IMR-90 (cell line): ENCODE measurements at regions not wholly inside any gene's neighbourhood (a gene's known extent, or its start where the extent isn't known, plus 50 kb on each side); places are given as distances from the start of the nearest gene placed in this dataset.

Experiments used
- ATAC-seq: fragments of 200-7000 bp; cut with Tn5 transposase; 2 replicates; pipeline ENCODE4 v1.9.1; 2020; ENCODE audit warnings: low read depth, mild to moderate bottlenecking, moderate library complexity
- BruUV-seq: library from RNA; stranded (reverse); fragments of 400-500 nt; replicated peaks from 2 replicates; lab custom pipeline; 2021; lab: Mats Ljungman, UMichigan
- CTCF ChIA-PET: fragments of 300-600 bp; formaldehyde crosslinking; extraction: SDS; loops from one replicate; lab custom pipeline; 2021; ENCODE audit warnings: antibody characterized with exemption; lab: Yijun Ruan, JAX
- POLR2A ChIA-PET: fragments of 300-600 bp; sonication (Branson Sonifier 250); formaldehyde crosslinking; loops from one replicate; lab custom pipeline; 2022; ENCODE audit warnings: antibody characterized with exemption; ENCODE audit not compliant: unreplicated experiment; lab: Charles Lee
- DNase-seq: peaks from one replicate; pipeline ENCODE4 v3.0.0; 2013
- H2AFZ ChIP-seq: replicated peaks from 2 replicates; pipeline ENCODE3; 2013; ENCODE audit warnings: low read length, mild to moderate bottlenecking; ENCODE audit not compliant: poor library complexity
- H2AK5ac ChIP-seq: 2 replicates; pipeline ENCODE4 v1.6.1; 2013; ENCODE audit warnings: low read depth, low read length, inconsistent platforms
- H2AK9ac ChIP-seq: replicated peaks from 2 replicates; pipeline ENCODE3; 2013; ENCODE audit warnings: mild to moderate bottlenecking, low read depth, low read length, moderate library complexity; ENCODE audit not compliant: poor library complexity
- H2BK120ac ChIP-seq: 2 replicates; pipeline ENCODE4 v1.6.1; 2013; ENCODE audit warnings: low read depth, low read length, inconsistent platforms
- H2BK15ac ChIP-seq: 3 replicates; pipeline ENCODE4 v1.6.1; 2013; ENCODE audit warnings: low read depth, low read length, inconsistent platforms
- H2BK20ac ChIP-seq: 2 replicates; pipeline ENCODE4 v1.6.1; 2013; ENCODE audit warnings: low read depth, mild to moderate bottlenecking, inconsistent platforms, low read length, moderate library complexity
- H2BK5ac ChIP-seq: 2 replicates; pipeline ENCODE4 v1.6.1; 2013; ENCODE audit warnings: mild to moderate bottlenecking, low read depth, low read length, inconsistent platforms; ENCODE audit not compliant: poor library complexity, severe bottlenecking
- H3K14ac ChIP-seq: replicated peaks from 2 replicates; pipeline ENCODE4 v1.6.1; 2013; ENCODE audit warnings: low read depth, low read length, inconsistent platforms
- H3K18ac ChIP-seq: 2 replicates; pipeline ENCODE4 v1.6.1; 2013; ENCODE audit warnings: low read depth, low read length, control low read depth
- H3K23ac ChIP-seq: 2 replicates; pipeline ENCODE4 v1.6.1; 2013; ENCODE audit warnings: low read depth, low read length, inconsistent platforms
- H3K27ac ChIP-seq: 2 replicates; pipeline ENCODE4 v1.5.1; 2013; ENCODE audit warnings: mild to moderate bottlenecking, control low read depth, low read length; ENCODE audit not compliant: insufficient read depth
- H3K27me3 ChIP-seq: 2 replicates; pipeline ENCODE4 v1.6.1; 2013; ENCODE audit warnings: low read length; ENCODE audit not compliant: control insufficient read depth, insufficient read depth
- H3K36me3 ChIP-seq: 2 replicates; pipeline ENCODE4 v1.6.1; 2013; ENCODE audit warnings: low read length, mixed read lengths; ENCODE audit not compliant: control insufficient read depth, insufficient read depth
- H3K4ac ChIP-seq: 2 replicates; pipeline ENCODE4 v1.6.1; 2013; ENCODE audit warnings: low read depth, low read length, inconsistent platforms
- H3K4me1 ChIP-seq: 2 replicates; pipeline ENCODE4 v1.6.1; 2013; ENCODE audit warnings: low read length, mixed read lengths; ENCODE audit not compliant: control insufficient read depth, insufficient read depth
- H3K4me2 ChIP-seq: 2 replicates; pipeline ENCODE4 v1.6.1; 2013; ENCODE audit warnings: low read depth, mild to moderate bottlenecking, control low read depth, low read length, moderate library complexity
- H3K4me3 ChIP-seq: 2 replicates; pipeline ENCODE4 v1.5.1; 2013; ENCODE audit warnings: low read depth, mild to moderate bottlenecking, control low read depth, low read length, moderate library complexity; ENCODE audit not compliant: insufficient read depth
- H3K56ac ChIP-seq: 2 replicates; pipeline ENCODE4 v1.6.1; 2013; ENCODE audit warnings: low read length, inconsistent platforms; ENCODE audit not compliant: insufficient read depth; ENCODE audit errors: extremely low read depth
- H3K79me1 ChIP-seq, 2 experiments: 2 replicates each; pipeline ENCODE4 v1.6.1; 2013; ENCODE audit warnings: low read length in 2 of 2, inconsistent platforms in 1 of 2, low read depth in 1 of 2
- H3K9ac ChIP-seq: 2 replicates; pipeline ENCODE4 v1.6.1; 2013; ENCODE audit warnings: low read depth, low read length, control low read depth
- H3K9me1 ChIP-seq: 2 replicates; pipeline ENCODE4 v1.6.1; 2013; ENCODE audit warnings: low read length, inconsistent platforms; ENCODE audit not compliant: insufficient read depth
- H3K9me3 ChIP-seq: 2 replicates; pipeline ENCODE4 v1.6.1; 2013; ENCODE audit warnings: low read length; ENCODE audit not compliant: control insufficient read depth, insufficient read depth
- H4K20me1 ChIP-seq: 2 replicates; pipeline ENCODE4 v1.6.1; 2013; ENCODE audit warnings: low read length, inconsistent platforms; ENCODE audit not compliant: insufficient read depth
- H4K5ac ChIP-seq: 2 replicates; pipeline ENCODE4 v1.6.1; 2013; ENCODE audit warnings: mild to moderate bottlenecking, low read depth, low read length, control low read depth
- H4K8ac ChIP-seq, 2 experiments: 2 replicates each; pipeline ENCODE4 v1.6.1; 2013; ENCODE audit warnings: low read depth in 2 of 2, low read length in 2 of 2, control low read depth in 1 of 2, inconsistent platforms in 1 of 2
- H4K91ac ChIP-seq: 2 replicates; pipeline ENCODE4 v1.6.1; 2013; ENCODE audit warnings: low read depth, low read length, inconsistent platforms; ENCODE audit not compliant: insufficient read depth
- CEBPB ChIP-seq: IDR thresholded peaks from 2 replicates; pipeline ENCODE4 v1.6.1; 2012; ENCODE audit warnings: low read depth, low read length, improper control_type of control experiment
- CHD1 ChIP-seq: IDR thresholded peaks from 2 replicates; pipeline ENCODE4 v1.6.1; 2012; ENCODE audit warnings: low read depth, low read length, improper control_type of control experiment
- CTCF ChIP-seq: conservative IDR thresholded peaks from 2 replicates; pipeline ENCODE4 v1.5.1; 2012; ENCODE audit warnings: mild to moderate bottlenecking, low read depth, low read length, improper control_type of control experiment
- ELK1 ChIP-seq: fragments of 150-350 bp; IDR thresholded peaks from 2 replicates; pipeline ENCODE4 v1.6.1; 2016; ENCODE audit warnings: low read depth, mild to moderate bottlenecking, low read length, moderate library complexity, borderline replicate concordance
- MAFK ChIP-seq: IDR thresholded peaks from 2 replicates; pipeline ENCODE4 v1.6.1; 2012; ENCODE audit warnings: low read depth, low read length, improper control_type of control experiment
- POLR2A ChIP-seq: IDR thresholded peaks from 2 replicates; pipeline ENCODE4 v1.6.1; 2012; ENCODE audit warnings: mild to moderate bottlenecking, low read depth, low read length
- RCOR1 ChIP-seq: IDR thresholded peaks from 2 replicates; pipeline ENCODE4 v1.6.1; 2012; ENCODE audit warnings: mild to moderate bottlenecking, low read length, improper control_type of control experiment; ENCODE audit not compliant: insufficient replicate concordance
- RFX5 ChIP-seq: IDR thresholded peaks from 2 replicates; pipeline ENCODE4 v1.8.0; 2012; ENCODE audit warnings: low read depth, mild to moderate bottlenecking, low read length, moderate library complexity
- SMC3 ChIP-seq: fragments of 150-350 bp; IDR thresholded peaks from 2 replicates; pipeline ENCODE4 v1.6.1; 2016; ENCODE audit warnings: low read depth, mild to moderate bottlenecking, antibody characterized with exemption, low read length, moderate library complexity
- WGBS, 2 experiments: methylation state at CpG; one replicate each; pipeline versions ENCODE4 v1.1.5 to v1.1.7; 2013; ENCODE audit warnings: missing lambda C conversion rate in 2 of 2; ENCODE audit not compliant: insufficient read length in 1 of 2; ENCODE audit errors: extremely low coverage in 2 of 2; 5-methylcytosine and 5-hydroxymethylcytosine counted together
- dilution Hi-C: fragments of 300-500 bp; cut with HindIII; formaldehyde crosslinking; loops from one replicate; pipeline ENCODE4 v1.14.3; 2018; ENCODE audit warnings: low sequenced_read_pairs; ENCODE audit not compliant: unreplicated experiment
- in situ Hi-C: fragments of 300-500 bp; cut with MboI; formaldehyde crosslinking; loops from 3 replicates; pipeline ENCODE4 v1.14.3; 2019; ENCODE audit warnings: low sequenced_read_pairs, inconsistent platforms, mixed read lengths
- intact Hi-C: fragments of 100-400 bp; cut with micrococcal nuclease; formaldehyde crosslinking; loops from 2 replicates; pipeline ENCODE4 v1.10.0; 2022

- in situ Hi-C loops (no loop called here), intact Hi-C loops (loop anchor here (5.0 kb wide), 1 partner anchor 50 kb away; no protein-coding TSS in a partner anchor), dilution Hi-C loops (no loop called here)
- H2AK9ac ChIP-seq: no peak overlapping the region
- H3K56ac ChIP-seq: no peak overlapping the region
- no peak overlapping the region for H3K4ac ChIP-seq
- BruUV-seq: no TSS peak
- TF ChIP-seq RFX5 (no peak), RCOR1 (no peak), MAFK (no peak), CTCF (no peak), ELK1 (no peak), CEBPB (no peak), CHD1 (no peak), SMC3 (no peak), POLR2A (no peak)
- no peaks in the 10 kb centered on the region for H4K20me1 ChIP-seq
- no peak overlapping the region for H4K91ac ChIP-seq
- no peak overlapping the region for H4K8ac ChIP-seq
- no peaks in the 10 kb centered on the region for H3K27me3 ChIP-seq
- no peak overlapping the region for H3K9ac ChIP-seq
- H3K4me2 ChIP-seq: no peak overlapping the region
- H3K23ac ChIP-seq: no peak overlapping the region
- no peak for ATAC-seq
- no peak overlapping the region for H4K5ac ChIP-seq
- H2AFZ ChIP-seq: no peak overlapping the region
- no CpG with 5 or more reads among the region's 2 CpGs for WGBS, 2 experiments
- H2BK15ac ChIP-seq: no peak overlapping the region
- H2AK5ac ChIP-seq: no peak overlapping the region
- H3K9me1 ChIP-seq: no peaks in the 10 kb centered on the region
- H2BK20ac ChIP-seq: no peak overlapping the region
- H3K27ac ChIP-seq: no peak overlapping the region
- POLR2A ChIA-PET: no interaction called here
- CTCF ChIA-PET: interaction anchor here (0.6 kb wide), 1 partner anchor 878 kb away, joined by 3 read pairs; no protein-coding TSS in a partner anchor
- DNase-seq: no peak
- no peak overlapping the region for H3K18ac ChIP-seq
- H3K9me3 ChIP-seq: no peaks in the 10 kb centered on the region
- H3K4me3 ChIP-seq: no peak overlapping the region
- no peak overlapping the region for H2BK5ac ChIP-seq
- H2BK120ac ChIP-seq: no peak overlapping the region
- no peak overlapping the region for H3K14ac ChIP-seq
- no peaks in the 10 kb centered on the region for H3K36me3 ChIP-seq
- H3K79me1 ChIP-seq: no peaks in the 10 kb centered on the region
- no peaks in the 10 kb centered on the region for H3K4me1 ChIP-seq
Observed at GRCh38 chr16:80046848-80047247, 446.3 kb upstream of the MAF start.
